ENCODE measurements at regions not wholly inside any gene's neighbourhood (a gene's known extent, or its start where the extent isn't known, plus 50 kb on each side); places are given as distances from the start of the nearest gene placed in this dataset.

- no peak for DNase-seq
Measured at GRCh38 chr14:36083317-36083716, 93.2 kb downstream of the PTCSC3 start.

DNA sequence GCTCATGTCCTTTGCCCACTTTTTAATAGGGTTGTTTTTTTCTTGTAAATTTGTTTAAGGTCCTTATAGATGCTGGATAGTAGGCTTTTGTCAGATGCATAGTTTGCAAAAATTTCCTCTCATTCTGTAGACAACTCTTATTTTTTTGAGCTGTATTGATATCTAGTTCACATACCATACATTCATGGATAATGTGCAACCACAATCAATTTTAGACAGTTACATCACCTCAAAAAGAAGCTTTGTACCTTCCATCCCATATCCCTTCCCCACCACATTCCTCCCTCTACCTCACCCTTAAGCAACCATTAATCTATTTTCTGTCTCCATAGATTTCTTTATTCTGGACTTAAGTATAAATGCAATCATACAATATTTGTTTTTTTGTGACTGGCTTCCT, 98.4 kb downstream of the PTCSC3 start:
- DNase-seq = no peak

DNA sequence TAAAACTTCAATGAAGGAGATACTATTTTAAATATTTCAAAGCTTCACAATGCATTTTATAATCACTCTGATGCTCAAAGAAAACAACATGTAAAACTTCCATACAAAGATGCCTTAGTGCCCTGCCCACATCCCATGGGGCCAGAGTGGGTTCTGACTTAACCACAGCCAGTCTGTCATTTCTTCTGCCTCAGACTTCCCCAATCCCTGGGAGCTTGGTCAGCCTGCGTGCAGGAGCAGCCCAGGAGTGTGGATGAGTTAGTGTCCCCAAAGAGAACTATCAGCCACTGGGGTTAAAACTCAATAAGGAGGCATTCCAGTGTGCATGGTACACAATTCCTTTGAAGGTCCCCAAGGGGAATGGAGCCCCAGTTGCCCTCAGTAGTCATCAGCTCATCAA, 100.3 kb downstream of the PTCSC3 start:
- DNase-seq = no peak

DNA sequence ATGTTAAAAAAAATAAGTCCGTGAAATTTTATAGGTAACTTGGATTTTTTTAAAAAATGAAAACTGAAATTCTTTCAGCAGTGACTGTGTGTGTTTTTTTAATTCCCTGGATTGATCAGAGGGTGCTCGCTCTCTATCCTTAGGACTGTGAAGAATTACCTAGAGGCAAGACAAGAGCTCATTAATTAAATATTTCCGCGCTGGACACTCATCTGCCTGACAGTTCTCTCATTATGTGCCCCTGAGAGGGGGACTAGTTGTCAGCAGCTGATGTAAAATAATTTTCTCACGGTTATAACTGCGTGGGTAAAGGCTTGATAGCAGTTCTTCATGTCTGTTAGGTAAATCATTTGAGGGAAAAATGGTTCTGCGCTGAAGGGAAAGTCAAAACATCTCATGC, 101.3 kb downstream of the PTCSC3 start:
- no peak for DNase-seq

GRCh38 chr14:36070720-36071043, 105.8 kb downstream of the PTCSC3 start:
- no peak for DNase-seq

DNA sequence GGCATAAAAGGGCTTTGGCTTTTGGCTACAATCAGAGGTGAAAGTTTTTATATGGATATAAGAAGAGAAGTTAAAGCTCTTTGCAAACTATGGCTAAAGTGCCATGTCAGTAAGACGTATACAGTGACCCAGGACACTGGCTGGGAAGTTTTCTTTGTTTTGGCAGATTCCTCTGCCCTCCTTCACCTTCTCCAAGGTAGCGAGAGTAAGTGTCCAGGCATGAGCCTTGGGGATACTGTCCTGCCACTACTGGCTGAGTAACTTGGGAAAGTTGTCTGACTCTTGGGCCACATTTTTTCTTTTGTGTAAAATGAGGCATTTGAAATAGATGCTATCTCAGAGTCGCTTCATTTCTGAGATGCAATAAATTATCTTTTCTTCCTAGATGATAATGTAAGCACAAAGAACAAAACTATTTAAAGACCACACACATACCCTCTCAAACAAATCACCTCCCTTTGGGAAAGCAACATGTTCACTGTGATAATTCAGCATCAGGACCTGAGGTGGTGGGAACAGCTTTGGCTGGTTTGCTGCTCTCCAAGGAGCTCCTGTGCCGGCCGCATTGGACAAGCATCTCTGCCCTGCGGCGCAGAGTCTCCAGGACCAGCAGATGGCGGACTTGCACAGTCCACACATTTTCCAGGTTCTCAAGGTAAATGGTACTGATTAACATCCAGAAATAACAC, 106.3 kb downstream of the PTCSC3 start:
- peak; percentile 30 for DNase-seq

- peak; percentile 52 for DNase-seq
Measured at GRCh38 chr14:36069535-36069900, 107.0 kb downstream of the PTCSC3 start.

DNA sequence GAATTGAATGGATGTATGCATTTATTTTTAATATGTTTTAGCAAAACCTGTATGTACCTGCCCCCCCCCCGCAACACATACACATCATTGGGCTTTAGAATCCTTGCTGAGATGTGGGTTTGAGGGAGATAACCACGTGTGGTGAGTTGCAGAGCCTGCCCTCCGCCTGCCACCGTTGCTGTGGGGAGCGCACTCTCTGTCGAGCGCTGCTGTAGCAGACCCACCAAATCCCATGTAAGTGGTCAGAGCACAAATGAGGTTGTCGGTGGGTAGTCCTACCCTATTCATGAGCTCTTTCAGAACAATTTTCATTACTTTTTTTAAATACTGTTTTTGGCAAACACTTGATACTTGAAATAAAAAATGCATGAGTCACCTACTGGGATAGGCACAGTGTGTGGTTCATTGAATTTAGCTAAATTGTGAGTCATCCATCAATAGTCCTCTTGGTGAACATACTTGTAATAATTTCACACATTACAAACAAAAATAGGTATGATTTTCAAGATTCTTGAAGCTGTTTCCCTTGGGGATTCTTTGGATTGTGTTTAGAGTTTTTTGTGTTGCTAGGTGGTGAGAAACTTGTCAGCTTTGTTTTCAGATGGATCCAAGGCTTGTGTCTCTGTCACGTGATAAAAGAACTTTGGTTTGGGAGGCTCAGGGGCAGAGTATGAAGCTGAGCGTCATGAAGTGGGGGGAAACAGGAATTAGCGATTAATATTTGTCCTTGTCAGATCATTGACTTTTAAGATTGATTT, 107.6 kb downstream of the PTCSC3 start:
- DNase-seq = peak; percentile 19

- no peak for DNase-seq
Measured at GRCh38 chr14:36067428-36068187, 108.9 kb downstream of the PTCSC3 start.

GRCh38 chr14:36066636-36067035, 109.9 kb downstream of the PTCSC3 start:
- DNase-seq = no peak

DNA sequence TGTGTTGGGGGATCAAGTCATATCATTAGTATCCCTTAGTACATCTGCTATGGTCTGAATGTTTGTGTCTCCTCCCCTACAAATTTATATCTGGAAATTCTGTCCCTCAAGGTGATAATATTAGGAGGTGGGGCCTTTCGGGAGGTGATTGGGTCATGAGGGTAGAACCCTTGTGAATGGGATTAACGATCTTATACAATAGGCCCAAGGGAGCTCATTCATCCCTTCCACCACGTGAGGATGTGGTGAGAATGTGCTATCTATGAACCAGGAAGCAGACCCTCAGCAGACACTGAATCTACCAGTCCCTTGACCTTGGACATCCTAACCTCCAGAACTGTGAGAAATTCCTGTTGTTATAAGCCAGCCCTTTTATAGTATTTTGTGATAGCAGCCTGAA, 110.7 kb downstream of the PTCSC3 start:
- DNase-seq = no peak

- no peak for DNase-seq
Measured at GRCh38 chr14:36059531-36059930, 117.0 kb downstream of the PTCSC3 start.

DNA sequence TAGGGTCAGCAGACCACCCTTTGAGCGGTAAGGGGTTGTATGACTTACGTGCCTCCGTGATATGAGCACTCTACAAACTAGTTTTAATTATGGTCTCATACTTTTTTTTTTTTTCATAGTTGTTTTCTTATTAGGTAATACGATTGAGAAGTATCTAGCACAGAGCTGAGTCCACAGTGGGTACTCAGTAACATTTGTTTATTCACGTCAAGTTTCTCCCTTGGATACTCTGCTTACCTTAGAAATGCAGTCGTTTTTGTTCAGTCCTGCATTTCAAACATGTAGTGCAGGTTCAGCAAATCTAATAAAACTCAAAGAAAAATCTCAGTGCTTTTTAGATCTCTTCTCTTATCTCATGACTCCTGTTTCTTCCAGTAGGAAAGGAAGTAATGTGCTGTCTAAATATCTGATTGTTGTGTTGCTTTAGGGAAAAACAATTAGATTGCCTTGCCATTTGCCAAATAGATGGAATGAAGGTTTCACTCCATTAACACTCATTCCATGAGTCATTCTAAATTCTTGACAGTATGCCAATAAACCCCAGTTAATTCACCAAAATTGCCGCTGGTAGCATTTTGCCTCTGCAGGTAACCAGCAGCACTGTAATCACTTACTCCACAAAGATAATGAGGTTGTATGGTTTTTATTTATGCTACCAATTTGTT, 118.9 kb downstream of the PTCSC3 start:
- peak; percentile 72 for DNase-seq

GRCh38 chr14:36056845-36057244, 119.7 kb downstream of the PTCSC3 start:
- no peak for DNase-seq

DNA sequence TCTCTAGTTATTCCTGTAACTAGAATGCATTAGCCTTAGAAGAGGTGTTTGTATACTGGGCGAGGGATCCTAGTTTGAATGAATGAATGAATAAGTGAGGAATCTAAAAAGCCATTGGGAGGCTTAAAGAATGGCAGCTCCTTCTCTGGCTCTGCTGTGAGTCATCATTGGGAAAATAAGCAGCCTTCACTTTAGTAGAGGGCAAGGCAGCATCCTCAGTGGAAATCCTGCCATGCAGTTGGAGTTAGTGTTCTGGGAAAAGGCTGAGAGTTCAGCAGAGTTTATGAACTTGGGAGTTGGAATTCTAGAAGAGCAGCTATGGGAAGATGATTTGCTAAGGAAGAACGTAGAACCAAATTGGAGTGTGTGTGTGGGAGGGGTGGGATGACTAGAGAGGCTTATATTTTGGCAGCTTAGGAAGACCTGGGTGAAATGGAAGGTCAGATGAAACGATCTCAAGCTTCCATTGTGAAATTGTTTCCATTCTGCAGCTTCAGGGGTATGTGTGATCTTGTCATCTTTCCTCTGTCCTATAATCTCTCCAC, 120.8 kb downstream of the PTCSC3 start:
- no peak for DNase-seq

GRCh38 chr14:36055052-36055378, 121.5 kb downstream of the PTCSC3 start:
- DNase-seq = no peak

DNA sequence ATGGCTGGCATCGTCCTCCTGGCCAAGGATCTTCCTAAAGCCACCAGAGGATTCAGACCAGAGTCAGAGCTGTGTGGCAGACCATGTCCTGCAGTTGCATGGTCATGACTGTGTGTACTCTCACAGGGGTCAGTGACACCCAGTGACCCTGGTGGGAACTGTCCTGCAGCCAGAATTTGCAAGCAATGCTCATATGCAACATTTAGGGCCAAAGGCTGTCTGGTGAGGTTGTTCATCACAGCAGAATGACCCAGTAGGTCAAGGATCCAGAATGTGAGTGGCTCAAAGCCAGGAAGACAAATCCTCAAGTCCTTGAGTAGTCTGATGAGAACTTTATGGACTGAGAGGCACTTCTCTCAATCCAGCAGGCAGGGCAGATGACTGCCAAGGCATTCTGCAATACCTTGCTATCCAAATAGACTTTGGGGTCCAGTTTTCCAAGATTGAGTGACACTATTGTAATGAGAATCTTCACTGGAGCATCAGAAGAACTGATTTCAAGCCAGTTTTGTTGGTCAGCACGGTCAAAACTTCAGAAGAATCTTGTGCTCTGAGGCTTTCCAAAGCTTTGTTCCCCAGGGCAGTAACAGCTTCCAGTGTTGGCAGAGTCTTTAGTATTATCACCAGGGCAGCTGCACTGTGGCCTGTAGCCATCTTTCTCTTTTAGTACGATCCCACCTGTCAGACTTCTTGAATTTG, 122.0 kb downstream of the PTCSC3 start:
- DNase-seq = no peak

DNA sequence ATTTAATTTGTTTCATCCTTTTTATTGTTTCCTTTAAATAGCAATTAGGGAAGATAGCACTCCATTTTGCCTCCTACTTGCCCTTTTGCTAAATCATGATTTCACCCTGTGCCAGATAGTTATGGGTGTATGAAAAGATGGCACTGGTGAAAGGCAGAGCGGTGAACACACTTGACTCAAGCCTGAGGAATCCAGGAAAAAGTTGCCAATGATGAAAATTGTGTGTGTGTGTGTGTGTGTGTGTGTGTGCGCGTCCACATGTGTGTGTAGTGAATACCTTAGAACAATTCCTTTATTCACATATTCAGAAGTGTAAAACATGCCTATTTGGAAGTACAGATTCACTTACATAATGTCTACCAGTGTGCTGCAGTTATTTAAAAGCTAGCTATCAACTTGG, 123.8 kb downstream of the PTCSC3 start:
- no peak for DNase-seq

DNA sequence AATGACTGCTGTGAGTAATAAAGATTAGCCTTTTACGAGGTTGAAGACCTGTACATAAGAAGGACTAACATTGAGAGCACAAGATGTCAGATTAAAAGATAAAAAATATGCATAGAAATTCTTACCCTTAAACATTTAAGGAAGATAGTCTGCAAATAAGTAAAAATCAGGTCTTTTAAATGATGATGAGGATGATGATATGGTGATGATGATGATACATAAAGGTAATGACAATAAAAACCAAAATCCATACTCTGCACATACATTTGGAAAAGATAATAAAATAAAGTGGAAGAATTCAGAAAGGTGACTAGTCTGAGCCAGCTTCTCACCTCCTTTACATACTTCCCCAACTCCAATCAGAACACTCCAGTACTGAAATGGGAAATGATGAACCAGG, 124.5 kb downstream of the PTCSC3 start:
- DNase-seq = no peak

GRCh38 chr14:36048667-36049066, 127.9 kb downstream of the PTCSC3 start:
- DNase-seq = no peak

DNA sequence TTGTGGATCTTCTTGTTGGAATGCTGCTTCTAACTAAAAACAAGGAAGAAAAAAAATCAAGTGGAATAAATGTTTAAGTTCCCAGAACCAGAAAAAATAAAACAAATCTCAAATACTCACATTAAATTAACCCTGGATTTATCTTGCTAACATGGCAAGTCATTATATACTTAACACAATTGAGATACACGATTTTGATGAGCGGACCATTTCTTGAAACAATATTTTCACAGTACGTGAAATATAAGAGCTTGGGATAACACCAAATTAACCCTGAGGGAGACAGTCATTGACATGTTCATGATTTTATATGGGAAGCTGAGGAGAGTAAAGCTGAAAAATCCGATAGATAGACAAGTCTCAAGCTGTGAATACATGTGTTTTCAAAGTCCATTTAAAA, 128.6 kb downstream of the PTCSC3 start:
- DNase-seq = no peak

- DNase-seq = no peak
Measured at GRCh38 chr14:36035675-36036074, 140.8 kb downstream of the PTCSC3 start.

- no peak for DNase-seq
Measured at GRCh38 chr14:36028665-36029064, 147.9 kb downstream of the PTCSC3 start.

Measured in kidney glomerular epithelial cell (primary cell).